Brain microvascular endothelial cell (primary cell): ENCODE measurements at regions not wholly inside any gene's neighbourhood (a gene's known extent, or its start where the extent isn't known, plus 50 kb on each side); places are given as distances from the start of the nearest gene placed in this dataset.

Experiments
- DNase-seq: peaks from one replicate; pipeline ENCODE4 v3.0.0-alpha.2; 2020
- H3K27ac ChIP-seq: fragments of 250-450 bp; sonication (Bioruptor Pico); 2 replicates; pipeline ENCODE4 v1.5.1; 2020; ENCODE audit warnings: mild to moderate bottlenecking, moderate library complexity
- H3K27me3 ChIP-seq: fragments of 250-450 bp; sonication (Bioruptor Pico); replicated peaks from 2 replicates; pipeline ENCODE4 v1.5.1; 2020; ENCODE audit warnings: mild to moderate bottlenecking
- H3K36me3 ChIP-seq: fragments of 250-450 bp; sonication (Bioruptor Pico); replicated peaks from 2 replicates; pipeline ENCODE4 v1.5.1; 2020; ENCODE audit warnings: mild to moderate bottlenecking
- H3K4me3 ChIP-seq: 2 replicates; pipeline ENCODE4 v1.5.1; 2011; ENCODE audit warnings: low read depth, mild to moderate bottlenecking, control low read depth, low read length, moderate library complexity
- CTCF ChIP-seq: IDR thresholded peaks from 2 replicates; pipeline ENCODE4 v1.5.1; 2011; ENCODE audit warnings: low read depth, mild to moderate bottlenecking, moderate library complexity, low read length, control low read depth, inconsistent platforms; ENCODE audit errors: missing control alignments
- in situ Hi-C: cut with HindIII; loops from 2 replicates; pipeline ENCODE4 v1.10.0; 2017; ENCODE audit warnings: low sequenced_read_pairs, low pct_ligation_motif_present

- no peaks in the 10 kb centered on the region for H3K27me3 ChIP-seq
- no peak for TF ChIP-seq CTCF
- in situ Hi-C loops = no loop called here
- H3K27ac ChIP-seq = no peak overlapping the region
- H3K4me3 ChIP-seq = no peak overlapping the region
- H3K36me3 ChIP-seq = no peaks in the 10 kb centered on the region
- DNase-seq = no peak
Observed at GRCh38 chr3:139284221-139284620, 59.6 kb upstream of the MRPS22 start.

GRCh38 chr3:139285691-139286090 lies 58.1 kb upstream of the MRPS22 start:
- no peak overlapping the region for H3K4me3 ChIP-seq
- H3K36me3 ChIP-seq = no peaks in the 10 kb centered on the region
- in situ Hi-C loops = no loop called here
- H3K27ac ChIP-seq = no peak overlapping the region
- H3K27me3 ChIP-seq = no peaks in the 10 kb centered on the region
- no peak for DNase-seq
- no peak for TF ChIP-seq CTCF

GRCh38 chr3:139286241-139286640 lies 57.6 kb upstream of the MRPS22 start:
- no peak for DNase-seq
- no peak overlapping the region for H3K4me3 ChIP-seq
- H3K36me3 ChIP-seq = no peaks in the 10 kb centered on the region
- TF ChIP-seq CTCF = no peak
- in situ Hi-C loops = no loop called here
- no peaks in the 10 kb centered on the region for H3K27me3 ChIP-seq
- no peak overlapping the region for H3K27ac ChIP-seq

GRCh38 chr3:139286825-139287224 lies 57.0 kb upstream of the MRPS22 start:
- H3K4me3 ChIP-seq = no peak overlapping the region
- in situ Hi-C loops = no loop called here
- H3K36me3 ChIP-seq = no peaks in the 10 kb centered on the region
- TF ChIP-seq CTCF = no peak
- no peaks in the 10 kb centered on the region for H3K27me3 ChIP-seq
- DNase-seq = no peak
- no peak overlapping the region for H3K27ac ChIP-seq

- in situ Hi-C loops = no loop called here
- no peaks in the 10 kb centered on the region for H3K36me3 ChIP-seq
- no peak overlapping the region for H3K4me3 ChIP-seq
- H3K27ac ChIP-seq = no peak overlapping the region
- TF ChIP-seq CTCF = no peak
- no peak for DNase-seq
- H3K27me3 ChIP-seq = no peaks in the 10 kb centered on the region
Observed at GRCh38 chr3:139287557-139287956, 56.3 kb upstream of the MRPS22 start.

- peak; percentile 27 for TF ChIP-seq CTCF
- Histone ChIP-seq H3K27me3 (no peaks in the 10 kb centered on the region), H3K36me3 (no peaks in the 10 kb centered on the region), H3K27ac (no peak overlapping the region), H3K4me3 (no peak overlapping the region)
- DNase-seq = no peak
- in situ Hi-C loops = no loop called here
Observed at GRCh38 chr3:139288266-139288821, 55.5 kb upstream of the MRPS22 start.
